CD4-positive, alpha-beta T cell (primary cell): ENCODE measurements at regions not wholly inside any gene's neighbourhood (a gene's known extent, or its start where the extent isn't known, plus 50 kb on each side); places are given as distances from the start of the nearest gene placed in this dataset.

Experiments used
- ATAC-seq: fragments of 200-7000 bp; cut with Tn5 transposase; one replicate; pipeline ENCODE4 v1.10.0; 2022; ENCODE audit warnings: mild to moderate bottlenecking; ENCODE audit not compliant: poor library complexity
- CTCF ChIA-PET: fragments of 350-600 bp; sonication (Branson Sonifier 250); formaldehyde crosslinking; loops from one replicate; lab custom pipeline; 2021; ENCODE audit warnings: antibody characterized with exemption, inconsistent platforms; lab: Charles Lee
- POLR2A ChIA-PET: fragments of 350-600 bp; sonication (Branson Sonifier 250); formaldehyde crosslinking; loops from one replicate; lab custom pipeline; 2021; ENCODE audit warnings: antibody characterized with exemption, inconsistent platforms; lab: Charles Lee
- DNase-seq, 14 experiments: peaks; one replicate each; pipeline ENCODE4 v3.0.0-alpha.2; 2013 to 2020; ENCODE audit warnings: mixed read lengths in 2 of 14
- H3K27ac ChIP-seq, 2 donors: one replicate each; pipeline versions ENCODE4 v1.5.1 to v1.7.0; 2013; ENCODE audit warnings: low read length in 2 of 2, low read depth in 1 of 2, mild to moderate bottlenecking in 1 of 2
- H3K27me3 ChIP-seq, 2 experiments: 1 replicate in 1 of 2; 2 replicates in 1 of 2; pipeline versions ENCODE4 v1.6.1 to v1.7.0; 2013; ENCODE audit warnings: low read length in 2 of 2, control low read depth in 1 of 2, mild to moderate bottlenecking in 1 of 2, moderate library complexity in 1 of 2; ENCODE audit not compliant: insufficient read depth in 2 of 2, control insufficient read depth in 1 of 2
- H3K36me3 ChIP-seq: one replicate; pipeline ENCODE4 v1.6.1; 2013; ENCODE audit warnings: low read length, control low read depth; ENCODE audit not compliant: insufficient read depth
- H3K4me1 ChIP-seq: one replicate; pipeline ENCODE4 v1.6.1; 2013; ENCODE audit warnings: low read length, control low read depth; ENCODE audit not compliant: insufficient read depth
- H3K4me3 ChIP-seq: one replicate; pipeline ENCODE4 v1.5.1; 2013; ENCODE audit warnings: mild to moderate bottlenecking, low read length, moderate library complexity
- H3K9me3 ChIP-seq, 2 experiments: 1 replicate in 1 of 2; 2 replicates in 1 of 2; pipeline versions ENCODE4 v1.6.1 to v1.7.0; 2013; ENCODE audit warnings: low read length in 2 of 2, mild to moderate bottlenecking in 2 of 2, control low read depth in 1 of 2, moderate library complexity in 1 of 2; ENCODE audit not compliant: control insufficient read depth in 1 of 2, insufficient read depth in 1 of 2
- H3K27ac Mint-ChIP-seq: one replicate; pipeline ENCODE4 v1.8.0; 2020; ENCODE audit warnings: mixed read lengths
- H3K27me3 Mint-ChIP-seq: one replicate; pipeline ENCODE4 v1.8.0; 2021; ENCODE audit warnings: mixed read lengths
- H3K36me3 Mint-ChIP-seq: one replicate; pipeline ENCODE4 v1.8.0; 2021; ENCODE audit warnings: low read depth, mixed read lengths
- H3K4me1 Mint-ChIP-seq: one replicate; pipeline ENCODE4 v1.8.0; 2021; ENCODE audit warnings: low read depth, mixed read lengths
- H3K4me3 Mint-ChIP-seq: one replicate; pipeline ENCODE4 v1.8.0; 2020; ENCODE audit warnings: mild to moderate bottlenecking, mixed read lengths
- H3K9me3 Mint-ChIP-seq: one replicate; pipeline ENCODE4 v1.8.0; 2020; ENCODE audit warnings: mixed read lengths
- intact Hi-C, 2 experiments: fragments of 100-400 bp; cut with DNase I in 1 of 2; cut with micrococcal nuclease in 1 of 2; formaldehyde crosslinking; loops; one replicate each; pipeline versions ENCODE4 v1.15.1 to v1.9.0; 2023 to 2025; cut with DNase I, micrococcal nuclease
- TF ChIP-seq, protein P1 (sequence below): fragments of 200-600 bp; IDR thresholded peaks from one replicate; pipeline ENCODE4 v1.8.0; 2022; ENCODE audit warnings: antibody characterized with exemption, mild to moderate bottlenecking

DNA sequence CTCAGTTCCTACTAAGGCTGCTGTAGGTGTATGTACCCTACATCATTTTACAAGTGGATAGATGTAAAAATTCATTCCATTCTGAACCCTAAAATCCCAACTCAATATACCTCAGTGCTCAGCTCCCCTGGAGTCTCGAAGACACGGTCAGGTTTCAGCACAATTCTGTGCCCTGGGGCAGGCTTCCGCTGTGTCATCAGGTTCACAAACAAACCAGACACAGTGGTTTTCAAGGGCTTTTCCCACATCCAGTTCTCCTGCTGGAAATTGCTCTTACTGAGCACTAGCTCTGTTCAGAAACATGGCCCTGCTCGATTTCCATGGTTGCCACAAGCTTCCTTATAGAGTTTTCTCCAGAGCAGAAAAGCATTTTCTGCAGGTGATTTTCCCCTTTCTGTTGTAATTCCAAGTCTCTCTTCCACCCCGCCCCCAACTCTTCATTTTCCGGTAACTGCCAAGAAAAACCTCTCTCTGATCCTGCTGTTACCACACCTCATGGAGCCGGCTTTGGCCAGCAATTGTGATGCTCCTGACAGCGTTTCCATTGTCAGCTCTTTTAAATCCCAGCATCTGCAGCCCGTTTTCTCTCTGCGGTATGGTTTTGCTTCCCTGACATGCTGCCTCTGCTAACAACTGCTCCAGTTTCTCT, 483.0 kb upstream of the CCDC196 start:
- Histone ChIP-seq H3K9me3 (peaks cover 0 to 26% of the 10 kb centered on the region in 2 experiments), H3K4me3 (no peak overlapping the region), H3K27ac (no peak overlapping the region), H3K36me3 (no peaks in the 10 kb centered on the region), H3K27me3 (no peaks in the 10 kb centered on the region), H3K4me1 (no peaks in the 10 kb centered on the region)
- ATAC-seq, result no peak
- DNase-seq, result no peak
- CTCF ChIA-PET, result no interaction called here
- H3K27me3 Mint-ChIP-seq, result peaks cover 4% of the 10 kb centered on the region
- no peaks in the 10 kb centered on the region for H3K4me1 Mint-ChIP-seq
- H3K9me3 Mint-ChIP-seq, result peaks cover 16% of the 10 kb centered on the region
- TF ChIP-seq, protein P1, sequence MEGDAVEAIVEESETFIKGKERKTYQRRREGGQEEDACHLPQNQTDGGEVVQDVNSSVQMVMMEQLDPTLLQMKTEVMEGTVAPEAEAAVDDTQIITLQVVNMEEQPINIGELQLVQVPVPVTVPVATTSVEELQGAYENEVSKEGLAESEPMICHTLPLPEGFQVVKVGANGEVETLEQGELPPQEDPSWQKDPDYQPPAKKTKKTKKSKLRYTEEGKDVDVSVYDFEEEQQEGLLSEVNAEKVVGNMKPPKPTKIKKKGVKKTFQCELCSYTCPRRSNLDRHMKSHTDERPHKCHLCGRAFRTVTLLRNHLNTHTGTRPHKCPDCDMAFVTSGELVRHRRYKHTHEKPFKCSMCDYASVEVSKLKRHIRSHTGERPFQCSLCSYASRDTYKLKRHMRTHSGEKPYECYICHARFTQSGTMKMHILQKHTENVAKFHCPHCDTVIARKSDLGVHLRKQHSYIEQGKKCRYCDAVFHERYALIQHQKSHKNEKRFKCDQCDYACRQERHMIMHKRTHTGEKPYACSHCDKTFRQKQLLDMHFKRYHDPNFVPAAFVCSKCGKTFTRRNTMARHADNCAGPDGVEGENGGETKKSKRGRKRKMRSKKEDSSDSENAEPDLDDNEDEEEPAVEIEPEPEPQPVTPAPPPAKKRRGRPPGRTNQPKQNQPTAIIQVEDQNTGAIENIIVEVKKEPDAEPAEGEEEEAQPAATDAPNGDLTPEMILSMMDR, result no peak
- POLR2A ChIA-PET, result no interaction called here
- H3K4me3 Mint-ChIP-seq, result no peak overlapping the region
- H3K27ac Mint-ChIP-seq, result no peak overlapping the region
- intact Hi-C loops, result no loop called here
- H3K36me3 Mint-ChIP-seq, result peaks cover 6% of the 10 kb centered on the region

DNA sequence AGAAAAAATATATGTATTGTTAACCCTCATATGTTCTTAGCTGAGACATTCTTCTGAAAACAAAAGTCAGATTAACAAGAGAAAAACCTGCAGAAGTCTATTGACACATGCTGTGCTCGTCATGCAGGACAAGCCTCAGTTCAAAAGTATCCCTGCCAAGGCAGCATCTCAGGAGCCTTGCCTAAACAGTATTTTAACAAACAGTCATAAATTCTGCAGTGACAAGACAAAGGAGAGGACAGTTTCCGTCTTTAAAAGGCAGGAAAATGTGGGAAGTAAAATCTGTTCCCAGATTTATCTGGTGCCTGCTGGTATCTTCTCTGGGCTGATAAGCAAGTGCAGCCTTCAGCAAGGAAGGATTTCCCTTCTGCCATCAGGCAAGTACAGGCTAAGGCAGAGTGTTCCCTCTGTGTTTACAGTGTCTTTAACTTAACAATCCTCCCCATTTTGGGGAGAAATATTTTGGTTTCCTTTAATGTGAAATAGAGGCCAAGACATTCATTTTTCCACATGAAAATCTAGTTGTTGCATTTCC, 480.2 kb upstream of the CCDC196 start:
- no peak overlapping the region for H3K27ac Mint-ChIP-seq
- ChIA-PET CTCF (no interaction called here), POLR2A (no interaction called here)
- Histone ChIP-seq H3K27me3 (no peaks in the 10 kb centered on the region), H3K4me3 (no peak overlapping the region), H3K4me1 (no peaks in the 10 kb centered on the region), H3K27ac (no peak overlapping the region), H3K9me3 (peaks cover 0 to 4% of the 10 kb centered on the region in 2 experiments), H3K36me3 (no peaks in the 10 kb centered on the region)
- DNase-seq (no peak), ATAC-seq (no peak)
- intact Hi-C loops, result no loop called here
- H3K4me3 Mint-ChIP-seq, result no peak overlapping the region
- no peaks in the 10 kb centered on the region for H3K4me1 Mint-ChIP-seq
- peaks cover 7% of the 10 kb centered on the region for H3K9me3 Mint-ChIP-seq
- peaks cover 3% of the 10 kb centered on the region for H3K36me3 Mint-ChIP-seq
- H3K27me3 Mint-ChIP-seq, result peaks cover 3% of the 10 kb centered on the region
- TF ChIP-seq, protein P1, result no peak

DNA sequence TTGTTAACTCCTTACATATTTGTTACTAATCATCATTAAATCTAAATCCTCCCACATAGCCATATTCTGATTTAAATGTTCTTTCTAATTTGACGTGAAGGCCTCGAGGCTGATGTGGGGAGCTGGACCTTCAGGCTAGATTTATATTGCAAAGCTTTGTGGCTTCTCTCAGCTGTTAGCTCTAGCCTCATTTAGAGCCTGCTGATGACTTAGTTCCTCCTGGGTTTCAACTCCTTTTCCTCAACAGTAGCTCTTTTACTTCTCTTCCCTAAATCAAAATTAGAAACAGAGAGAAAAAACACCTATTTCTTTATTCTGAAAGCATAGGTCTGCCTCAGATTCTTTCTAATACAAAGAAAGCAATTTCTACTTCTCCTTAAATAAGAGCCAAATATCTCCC, 477.5 kb upstream of the CCDC196 start:
- H3K27me3 Mint-ChIP-seq, result no peaks in the 10 kb centered on the region
- H3K27ac Mint-ChIP-seq, result no peak overlapping the region
- ATAC-seq (no peak), DNase-seq (no peak)
- H3K9me3 ChIP-seq, result no peaks in the 10 kb centered on the region
- POLR2A ChIA-PET, result no interaction called here
- TF ChIP-seq, protein P1, result no peak
- no peaks in the 10 kb centered on the region for H3K4me1 Mint-ChIP-seq
- no peak overlapping the region for H3K4me3 Mint-ChIP-seq
- intact Hi-C loops, result no loop called here
- H3K9me3 Mint-ChIP-seq, result no peaks in the 10 kb centered on the region
- no peaks in the 10 kb centered on the region for H3K36me3 ChIP-seq
- CTCF ChIA-PET, result interaction anchor here (1.0 kb wide), 1 partner anchor 17 kb away, joined by 3 read pairs; no protein-coding TSS in a partner anchor
- no peak overlapping the region for H3K4me3 ChIP-seq
- no peaks in the 10 kb centered on the region for H3K36me3 Mint-ChIP-seq
- H3K4me1 ChIP-seq, result no peaks in the 10 kb centered on the region
- no peak overlapping the region for H3K27ac ChIP-seq
- no peaks in the 10 kb centered on the region for H3K27me3 ChIP-seq
